Stomach (tissue), 8 donors: ENCODE measurements at regions not wholly inside any gene's neighbourhood (a gene's known extent, or its start where the extent isn't known, plus 50 kb on each side); places are given as distances from the start of the nearest gene placed in this dataset.

Experiments used
- DNase-seq, 2 donors: peaks; one replicate each; pipeline versions ENCODE4 v3.0.0 to v3.0.0-alpha.2; 2013 to 2019
- H3K27ac ChIP-seq, 5 donors: fragments of 200-600 bp in 4 of 5; sonication (generic) in 4 of 5; one replicate each; pipeline ENCODE4 v1.5.1; 2013 to 2019; ENCODE audit warnings: mild to moderate bottlenecking in 1 of 5, moderate library complexity in 1 of 5
- H3K27me3 ChIP-seq, 3 donors: fragments of 200-600 bp; sonication (generic); one replicate each; pipeline ENCODE4 v1.5.1; 2017 to 2019; ENCODE audit warnings: mixed run types in 1 of 3
- H3K36me3 ChIP-seq, 4 donors: fragments of 200-600 bp; sonication (generic); 1 replicate in 3 of 4; 2 replicates in 1 of 4; pipeline ENCODE4 v1.5.1; 2016 to 2019
- H3K4me1 ChIP-seq, 4 donors: fragments of 200-600 bp; sonication (generic); one replicate each; pipeline ENCODE4 v1.5.1; 2016 to 2019
- H3K4me3 ChIP-seq, 4 donors: fragments of 200-600 bp; sonication (generic) in 3 of 4; one replicate each; pipeline ENCODE4 v1.5.1; 2016 to 2019; ENCODE audit warnings: mild to moderate bottlenecking in 1 of 4
- H3K9me3 ChIP-seq, 4 donors: fragments of 200-600 bp; sonication (generic); one replicate each; pipeline ENCODE4 v1.5.1; 2016 to 2019
- CTCF ChIP-seq, 7 experiments: fragments of 450-650 bp in 4 of 7; fragments of 200-600 bp in 3 of 7; sonication (generic) in 3 of 7; IDR thresholded peaks; one replicate each; pipeline ENCODE4 v1.5.1; 2016 to 2019; ENCODE audit warnings: antibody characterized with exemption in 7 of 7, control low read depth in 2 of 7, mild to moderate bottlenecking in 1 of 7
- EP300 ChIP-seq: sonication (generic); formaldehyde crosslinking; IDR thresholded peaks from one replicate; pipeline ENCODE4 v1.6.1; 2017; ENCODE audit warnings: antibody characterized with exemption
- POLR2A ChIP-seq, 4 donors: fragments of 450-650 bp; IDR thresholded peaks; one replicate each; pipeline ENCODE4 v1.6.1; 2016; ENCODE audit warnings: antibody characterized with exemption in 4 of 4, control low read depth in 2 of 4, mild to moderate bottlenecking in 1 of 4, moderate library complexity in 1 of 4
- POLR2AphosphoS5 ChIP-seq, 3 donors: sonication (generic); formaldehyde crosslinking; IDR thresholded peaks; one replicate each; pipeline ENCODE4 v1.6.1; 2016; ENCODE audit warnings: antibody characterized with exemption in 3 of 3
- WGBS, 5 donors: extraction: QIAGEN DNeasy Blood & Tissue Kit in 3 of 5; methylation state at CpG; one replicate each; pipeline versions ENCODE4 v1.1.5 to v1.1.7; 2013 to 2018; 5-methylcytosine and 5-hydroxymethylcytosine counted together
- intact Hi-C: fragments of 100-400 bp; cut with DNase I; formaldehyde crosslinking; loops from one replicate; pipeline ENCODE4 v1.15.1; 2023; ENCODE audit warnings: low total_unique reads
- donor health status: healthy with polysubstance abuse.
- donor health status: Bipolar disorder and iron deficiency.
- donor health status: healthy.

GRCh38 chr21:35831230-35831629 lies 229.1 kb downstream of the SETD4 start:
- TF ChIP-seq POLR2AphosphoS5 (IDR thresholded peaks at IDR 0.05) (no peak), POLR2A (IDR thresholded peaks at IDR 0.05) (no peak), CTCF (IDR thresholded peaks at IDR 0.05) (no peak)
- Histone ChIP-seq H3K4me1 (no peaks in the 10 kb centered on the region), H3K27ac (no peak overlapping the region), H3K27me3 (peaks cover 0 to 18% (median 0%) of the 10 kb centered on the region in 3 donors), H3K9me3 (no peaks in the 10 kb centered on the region), H3K36me3 (no peaks in the 10 kb centered on the region), H3K4me3 (no peak overlapping the region)
- no peak for DNase-seq
- intact Hi-C loops = no loop called here
- 81 to 94% (median 92%) methylated on average over 6 of the region's 6 CpGs for WGBS, 5 donors

- Histone ChIP-seq H3K27me3 (peaks cover 0 to 18% (median 0%) of the 10 kb centered on the region in 3 donors), H3K36me3 (no peaks in the 10 kb centered on the region), H3K4me1 (no peaks in the 10 kb centered on the region), H3K4me3 (no peak overlapping the region), H3K27ac (no peak overlapping the region), H3K9me3 (no peaks in the 10 kb centered on the region)
- intact Hi-C loops = no loop called here
- no peak for TF ChIP-seq EP300
- WGBS, 5 donors = 17 to 29% (median 28%) methylated on average over 5 of the region's 5 CpGs
- DNase-seq = peak in 1 of 2 donors; percentile 10
These were observed 231.3 kb downstream of the SETD4 start for GRCh38 chr21:35829067-35829466.

- no peak for DNase-seq
- no peak for TF ChIP-seq POLR2AphosphoS5 (IDR thresholded peaks at IDR 0.05)
- no peak for TF ChIP-seq POLR2A (IDR thresholded peaks at IDR 0.05)
- TF ChIP-seq CTCF (IDR thresholded peaks at IDR 0.05) = no peak
- no peak for TF ChIP-seq EP300
- no peaks in the 10 kb centered on the region for H3K4me1 ChIP-seq
- no peak overlapping the region for H3K27ac ChIP-seq
- H3K36me3 ChIP-seq = no peaks in the 10 kb centered on the region
- 88 to 95% (median 93%) methylated on average over 4 of the region's 4 CpGs for WGBS, 5 donors
- no peaks in the 10 kb centered on the region for H3K9me3 ChIP-seq
- peaks cover 0 to 18% (median 0%) of the 10 kb centered on the region in 3 donors for H3K27me3 ChIP-seq
- no peak overlapping the region for H3K4me3 ChIP-seq
- intact Hi-C loops = no loop called here
These were observed 232.2 kb downstream of the SETD4 start for GRCh38 chr21:35828161-35828560.

GRCh38 chr21:35827004-35827403 lies 233.3 kb downstream of the SETD4 start:
- Histone ChIP-seq H3K27ac (no peak overlapping the region), H3K9me3 (no peaks in the 10 kb centered on the region), H3K27me3 (peaks cover 0 to 18% (median 0%) of the 10 kb centered on the region in 3 donors), H3K36me3 (no peaks in the 10 kb centered on the region), H3K4me3 (no peak overlapping the region), H3K4me1 (no peaks in the 10 kb centered on the region)
- intact Hi-C loops = no loop called here
- TF ChIP-seq POLR2AphosphoS5 (IDR thresholded peaks at IDR 0.05) (no peak), CTCF (IDR thresholded peaks at IDR 0.05) (no peak)
- DNase-seq = no peak
- WGBS, 5 donors = 88 to 99% (median 97%) methylated on average over 1 of the region's 1 CpG

DNA sequence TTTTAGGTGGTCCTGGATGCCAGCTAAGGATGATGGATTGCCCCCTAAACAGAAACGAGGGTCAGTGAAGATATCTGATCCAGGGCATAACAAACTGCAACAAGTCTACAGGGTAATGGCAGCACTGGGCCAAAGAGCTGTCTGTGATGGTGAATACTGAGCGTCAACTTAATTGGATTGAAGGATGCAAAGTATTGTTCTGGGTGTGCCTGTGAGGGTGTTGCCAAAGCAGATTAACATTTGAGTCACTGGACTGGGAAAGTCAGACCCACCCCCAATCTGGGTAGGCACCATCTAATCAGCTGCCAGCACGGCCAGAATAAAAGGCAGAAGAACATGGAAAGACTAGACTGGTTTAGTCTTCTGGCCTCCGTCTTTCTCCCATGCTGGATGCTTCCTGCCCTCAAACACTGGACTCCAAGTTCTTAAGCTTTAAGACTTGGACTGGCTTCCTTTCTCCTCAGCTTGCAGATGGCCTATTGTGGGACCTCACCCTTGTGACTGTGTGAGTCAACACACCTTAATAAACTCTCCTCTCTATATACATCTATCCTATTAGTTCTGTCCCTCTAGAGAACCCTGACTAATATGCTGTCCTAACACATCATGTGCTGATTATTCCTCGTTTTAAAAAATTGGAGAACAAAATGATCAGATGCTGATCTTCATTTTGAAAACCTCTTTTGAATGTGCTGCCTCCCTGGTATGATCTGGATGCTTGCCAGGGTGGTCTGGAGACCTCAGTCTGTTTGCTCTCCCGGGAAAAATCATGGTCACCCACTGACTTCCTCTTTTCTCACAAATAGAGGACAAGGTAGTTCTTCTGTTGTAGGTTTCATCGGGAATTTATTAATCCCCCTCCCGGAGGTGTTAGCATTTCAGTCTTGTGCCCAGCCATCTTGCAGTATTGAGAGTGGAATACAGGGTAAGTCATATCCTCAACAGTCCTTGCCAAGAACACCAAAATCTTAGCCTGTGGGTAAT lies 234.7 kb downstream of the SETD4 start:
- H3K36me3 ChIP-seq = no peaks in the 10 kb centered on the region
- intact Hi-C loops = no loop called here
- DNase-seq = no peak
- no peak for TF ChIP-seq EP300
- TF ChIP-seq CTCF (IDR thresholded peaks at IDR 0.05) = no peak
- no peak for TF ChIP-seq POLR2AphosphoS5 (IDR thresholded peaks at IDR 0.05)
- TF ChIP-seq POLR2A (IDR thresholded peaks at IDR 0.05) = no peak
- no peaks in the 10 kb centered on the region for H3K9me3 ChIP-seq
- no peak overlapping the region for H3K27ac ChIP-seq
- no peaks in the 10 kb centered on the region for H3K4me1 ChIP-seq
- H3K4me3 ChIP-seq = no peak overlapping the region
- H3K27me3 ChIP-seq = peaks cover 0 to 7% (median 0%) of the 10 kb centered on the region in 3 donors
- WGBS, 5 donors = 71 to 80% (median 77%) methylated on average over 8 of the region's 8 CpGs
